NCI-H2171 treated with DMSO at 0.1 percent for 48 hours (cell line): ENCODE measurements at regions not wholly inside any gene's neighbourhood (a gene's known extent, or its start where the extent isn't known, plus 50 kb on each side); places are given as distances from the start of the nearest gene placed in this dataset.
A peak's percentile ranks its signal among the peaks of the same experiment; 100 is the strongest.

ENCODE experiments used
- DNase-seq: peaks from one replicate; lab custom pipeline; 2025; lab: John Stamatoyannopoulos, UW

GRCh38 chr22:42180349-42180842, 49.8 kb upstream of the CYP2D6 start:
- peak; percentile 24 for DNase-seq
